SK-N-SH treated with all-trans-retinoic acid at 6 μM for 48 hours (cell line): ENCODE measurements at regions not wholly inside any gene's neighbourhood (a gene's known extent, or its start where the extent isn't known, plus 50 kb on each side); places are given as distances from the start of the nearest gene placed in this dataset.

ENCODE experiments used
- ATAC-seq: fragments of 200-7000 bp; cut with Tn5 transposase; 3 replicates; pipeline ENCODE4 v1.9.1; 2020; ENCODE audit warnings: mild to moderate bottlenecking, moderate library complexity
- ARNTL ChIP-seq: fragments of 450-650 bp; formaldehyde crosslinking; IDR thresholded peaks from 2 replicates; pipeline ENCODE4 v1.5.0; 2020; ENCODE audit warnings: low read depth, mild to moderate bottlenecking, moderate library complexity, borderline replicate concordance
- BACH2 ChIP-seq: fragments of 250-450 bp; sonication (Bioruptor Pico); IDR thresholded peaks from 2 replicates; pipeline ENCODE4 v1.9.0; 2021; ENCODE audit warnings: mild to moderate bottlenecking, borderline replicate concordance
- CREB5 ChIP-seq: fragments of 250-450 bp; sonication (Bioruptor Pico); IDR thresholded peaks from 2 replicates; pipeline ENCODE4 v1.5.1; 2020; ENCODE audit warnings: low read depth, mild to moderate bottlenecking, moderate library complexity
- CSDC2 ChIP-seq: fragments of 250-450 bp; sonication (Bioruptor Pico); IDR thresholded peaks from 2 replicates; pipeline ENCODE4 v1.5.0; 2020; ENCODE audit warnings: mild to moderate bottlenecking, moderate library complexity
- CSRNP3 ChIP-seq: fragments of 250-450 bp; sonication (Bioruptor Pico); IDR thresholded peaks from 2 replicates; pipeline ENCODE4 v1.5.1; 2021; ENCODE audit warnings: mild to moderate bottlenecking, moderate library complexity
- ESRRG ChIP-seq: fragments of 250-450 bp; sonication (Bioruptor Pico); IDR thresholded peaks from 2 replicates; pipeline ENCODE4 v1.6.1; 2021; ENCODE audit warnings: mild to moderate bottlenecking
- GLIS3 ChIP-seq: fragments of 250-450 bp; sonication (Bioruptor Pico); IDR thresholded peaks from 2 replicates; pipeline ENCODE4 v1.5.0; 2020; ENCODE audit warnings: mild to moderate bottlenecking, moderate library complexity
- ISL1 ChIP-seq: fragments of 250-450 bp; sonication (Bioruptor Pico); IDR thresholded peaks from 2 replicates; pipeline ENCODE4 v2.1.2; 2022; ENCODE audit warnings: mild to moderate bottlenecking, moderate library complexity
- OSR1 ChIP-seq: fragments of 250-450 bp; sonication (Bioruptor Pico); IDR thresholded peaks from 2 replicates; pipeline ENCODE4 v1.8.0; 2022; ENCODE audit warnings: moderate library complexity, mild to moderate bottlenecking, inconsistent platforms
- PATZ1 ChIP-seq: fragments of 250-450 bp; sonication (Bioruptor Pico); IDR thresholded peaks from 2 replicates; pipeline ENCODE4 v1.8.0; 2020; ENCODE audit warnings: mild to moderate bottlenecking, moderate library complexity, borderline replicate concordance
- POU6F1 ChIP-seq: fragments of 250-450 bp; sonication (Bioruptor Pico); IDR thresholded peaks from 2 replicates; pipeline ENCODE4 v1.8.0; 2021; ENCODE audit warnings: low read depth, mild to moderate bottlenecking, moderate library complexity, borderline replicate concordance
- PPARA ChIP-seq: fragments of 250-450 bp; sonication (Bioruptor Pico); IDR thresholded peaks from 2 replicates; pipeline ENCODE4 v1.5.0; 2020; ENCODE audit warnings: mild to moderate bottlenecking, borderline replicate concordance
- RARB ChIP-seq: fragments of 250-450 bp; sonication (Bioruptor Pico); IDR thresholded peaks from 2 replicates; pipeline ENCODE4 v1.8.0; 2021; ENCODE audit warnings: mild to moderate bottlenecking, moderate library complexity
- SNAI2 ChIP-seq: fragments of 250-450 bp; sonication (Bioruptor Pico); IDR thresholded peaks from 2 replicates; pipeline ENCODE4 v1.5.0; 2020; ENCODE audit warnings: mild to moderate bottlenecking, moderate library complexity
- TCF4 ChIP-seq: fragments of 250-450 bp; sonication (Bioruptor Pico); IDR thresholded peaks from 2 replicates; pipeline ENCODE4 v1.8.0; 2021; ENCODE audit warnings: mild to moderate bottlenecking, moderate library complexity, borderline replicate concordance
- TOX ChIP-seq: fragments of 250-450 bp; sonication (Bioruptor Pico); IDR thresholded peaks from 2 replicates; pipeline ENCODE4 v1.8.0; 2021; ENCODE audit warnings: mild to moderate bottlenecking, moderate library complexity, borderline replicate concordance
- TSHZ2 ChIP-seq: fragments of 250-450 bp; sonication (Bioruptor Pico); IDR thresholded peaks from 2 replicates; pipeline ENCODE4 v1.5.0; 2020; ENCODE audit warnings: mild to moderate bottlenecking, moderate library complexity
- ZC3H10 ChIP-seq: fragments of 250-450 bp; sonication (Bioruptor Pico); IDR thresholded peaks from 2 replicates; pipeline ENCODE4 v1.5.1; 2021; ENCODE audit warnings: mild to moderate bottlenecking, moderate library complexity
- ZFP3 ChIP-seq: fragments of 250-450 bp; sonication (Bioruptor Pico); IDR thresholded peaks from 2 replicates; pipeline ENCODE4 v1.5.0; 2020; ENCODE audit warnings: mild to moderate bottlenecking, moderate library complexity
- ZFP30 ChIP-seq: fragments of 450-650 bp; formaldehyde crosslinking; IDR thresholded peaks from 2 replicates; pipeline ENCODE4 v1.5.0; 2022; ENCODE audit warnings: mild to moderate bottlenecking, moderate library complexity
- ZNF70 ChIP-seq: fragments of 450-650 bp; formaldehyde crosslinking; IDR thresholded peaks from 2 replicates; pipeline ENCODE4 v1.5.0; 2020; ENCODE audit warnings: mild to moderate bottlenecking, moderate library complexity
- ZNF8 ChIP-seq: fragments of 450-650 bp; formaldehyde crosslinking; IDR thresholded peaks from 2 replicates; pipeline ENCODE4 v1.5.0; 2020; ENCODE audit warnings: mild to moderate bottlenecking, moderate library complexity

- no peak for ATAC-seq
- no peak for TF ChIP-seq PPARA
- no peak for TF ChIP-seq CSRNP3 (CRISPR knock-in tag)
- TF ChIP-seq ISL1 (CRISPR knock-in tag), result no peak
- TF ChIP-seq SNAI2 (CRISPR knock-in tag), result no peak
- TF ChIP-seq ZNF8, result no peak
- TF ChIP-seq ZFP3, result no peak
- TF ChIP-seq TCF4 (CRISPR knock-in tag), result no peak
- TF ChIP-seq POU6F1 (CRISPR knock-in tag), result no peak
- TF ChIP-seq CREB5 (CRISPR knock-in tag), result no peak
- TF ChIP-seq CSDC2 (CRISPR knock-in tag), result no peak
- TF ChIP-seq TSHZ2 (CRISPR knock-in tag), result no peak
- no peak for TF ChIP-seq OSR1 (CRISPR knock-in tag)
Measured at GRCh38 chr7:68671671-68672070, 926.6 kb upstream of the AUTS2 start.

- ATAC-seq, result no peak
- TF ChIP-seq CREB5 (CRISPR knock-in tag) (no peak), ZC3H10 (CRISPR knock-in tag) (no peak), ZNF8 (no peak), TOX (CRISPR knock-in tag) (no peak), ZFP30 (CRISPR knock-in tag) (no peak), BACH2 (CRISPR knock-in tag) (no peak), SNAI2 (CRISPR knock-in tag) (no peak), ARNTL (no peak), ZNF70 (CRISPR knock-in tag) (no peak), ESRRG (CRISPR knock-in tag) (no peak), PPARA (no peak), OSR1 (CRISPR knock-in tag) (no peak), GLIS3 (CRISPR knock-in tag) (no peak), PATZ1 (CRISPR knock-in tag) (no peak), ISL1 (CRISPR knock-in tag) (no peak), CSDC2 (CRISPR knock-in tag) (no peak), RARB (CRISPR knock-in tag) (no peak), ZFP3 (no peak)
Measured at GRCh38 chr7:68674826-68675225, 923.4 kb upstream of the AUTS2 start.
